Ovary (tissue), 3 donors: ENCODE measurements at regions not wholly inside any gene's neighbourhood (a gene's known extent, or its start where the extent isn't known, plus 50 kb on each side); places are given as distances from the start of the nearest gene placed in this dataset.

Experiments
- EP300 ChIP-seq: sonication (generic); formaldehyde crosslinking; IDR thresholded peaks from one replicate; pipeline ENCODE4 v1.6.1; 2017; ENCODE audit warnings: antibody characterized with exemption
- POLR2A ChIP-seq: fragments of 450-650 bp; IDR thresholded peaks from one replicate; pipeline ENCODE4 v1.6.1; 2017; ENCODE audit warnings: antibody characterized with exemption, mild to moderate bottlenecking, moderate library complexity
- TF ChIP-seq, protein P1 (sequence below), 3 donors: fragments of 450-650 bp in 2 of 3; fragments of 200-600 bp in 1 of 3; IDR thresholded peaks; one replicate each; pipeline versions ENCODE4 v1.5.1 to v1.8.0; 2016 to 2022; ENCODE audit warnings: antibody characterized with exemption in 3 of 3, mild to moderate bottlenecking in 1 of 3
- donor health status: DM: no; HTN: no; CAD: no.

GRCh38 chr1:67941746-67942145 is 108.5 kb upstream of the GNG12 start:
- TF ChIP-seq, protein P1, sequence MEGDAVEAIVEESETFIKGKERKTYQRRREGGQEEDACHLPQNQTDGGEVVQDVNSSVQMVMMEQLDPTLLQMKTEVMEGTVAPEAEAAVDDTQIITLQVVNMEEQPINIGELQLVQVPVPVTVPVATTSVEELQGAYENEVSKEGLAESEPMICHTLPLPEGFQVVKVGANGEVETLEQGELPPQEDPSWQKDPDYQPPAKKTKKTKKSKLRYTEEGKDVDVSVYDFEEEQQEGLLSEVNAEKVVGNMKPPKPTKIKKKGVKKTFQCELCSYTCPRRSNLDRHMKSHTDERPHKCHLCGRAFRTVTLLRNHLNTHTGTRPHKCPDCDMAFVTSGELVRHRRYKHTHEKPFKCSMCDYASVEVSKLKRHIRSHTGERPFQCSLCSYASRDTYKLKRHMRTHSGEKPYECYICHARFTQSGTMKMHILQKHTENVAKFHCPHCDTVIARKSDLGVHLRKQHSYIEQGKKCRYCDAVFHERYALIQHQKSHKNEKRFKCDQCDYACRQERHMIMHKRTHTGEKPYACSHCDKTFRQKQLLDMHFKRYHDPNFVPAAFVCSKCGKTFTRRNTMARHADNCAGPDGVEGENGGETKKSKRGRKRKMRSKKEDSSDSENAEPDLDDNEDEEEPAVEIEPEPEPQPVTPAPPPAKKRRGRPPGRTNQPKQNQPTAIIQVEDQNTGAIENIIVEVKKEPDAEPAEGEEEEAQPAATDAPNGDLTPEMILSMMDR (IDR thresholded peaks at IDR 0.05) = no peak
- TF ChIP-seq POLR2A = no peak
- TF ChIP-seq EP300 = no peak
